Hepatocyte (in vitro differentiated cells): ENCODE measurements at regions not wholly inside any gene's neighbourhood (a gene's known extent, or its start where the extent isn't known, plus 50 kb on each side); places are given as distances from the start of the nearest gene placed in this dataset.

ENCODE experiments used
- DNase-seq: peaks from one replicate; pipeline ENCODE4 v3.0.0-alpha.2; 2016; ENCODE audit warnings: low spot score
- H2AFZ ChIP-seq: fragments of 200-600 bp; sonication (generic); 2 replicates; pipeline ENCODE4 v1.6.0; 2016; ENCODE audit warnings: antibody characterized with exemption, mild to moderate bottlenecking
- H3K27ac ChIP-seq: fragments of 200-600 bp; sonication (generic); 2 replicates; pipeline ENCODE4 v1.5.1; 2016; ENCODE audit warnings: mild to moderate bottlenecking
- H3K27me3 ChIP-seq: fragments of 200-600 bp; sonication (generic); 2 replicates; pipeline ENCODE4 v1.6.1; 2016
- H3K36me3 ChIP-seq: fragments of 200-600 bp; sonication (generic); replicated peaks from 2 replicates; pipeline ENCODE4 v1.5.1; 2016; ENCODE audit warnings: low read depth; ENCODE audit not compliant: insufficient read depth
- H3K4me1 ChIP-seq: fragments of 200-600 bp; sonication (generic); 2 replicates; pipeline ENCODE4 v1.5.1; 2016; ENCODE audit warnings: mild to moderate bottlenecking, moderate library complexity; ENCODE audit not compliant: insufficient read depth
- H3K4me2 ChIP-seq: fragments of 200-600 bp; sonication (generic); 2 replicates; pipeline ENCODE4 v1.6.0; 2016
- H3K4me3 ChIP-seq: fragments of 200-600 bp; sonication (generic); 2 replicates; pipeline ENCODE4 v1.5.1; 2016; ENCODE audit warnings: mild to moderate bottlenecking
- H3K79me2 ChIP-seq: fragments of 200-600 bp; sonication (generic); 2 replicates; pipeline ENCODE4 v1.6.0; 2017; ENCODE audit warnings: mild to moderate bottlenecking
- H3K9me2 ChIP-seq: fragments of 200-600 bp; sonication (generic); replicated peaks from 2 replicates; pipeline ENCODE4 v1.6.0; 2017; ENCODE audit warnings: mild to moderate bottlenecking; ENCODE audit not compliant: insufficient read depth
- H3K9me3 ChIP-seq: fragments of 200-600 bp; sonication (generic); 2 replicates; pipeline ENCODE4 v1.5.1; 2016; ENCODE audit warnings: low read depth, mild to moderate bottlenecking
- H4K20me1 ChIP-seq: fragments of 200-600 bp; sonication (generic); 2 replicates; pipeline ENCODE4 v1.6.0; 2016; ENCODE audit warnings: mild to moderate bottlenecking; ENCODE audit not compliant: insufficient read depth, poor library complexity, severe bottlenecking
- CTCF ChIP-seq: fragments of 200-600 bp; sonication (generic); IDR thresholded peaks from 2 replicates; pipeline ENCODE4 v1.5.1; 2016; ENCODE audit warnings: antibody characterized with exemption, mild to moderate bottlenecking; ENCODE audit not compliant: poor library complexity
- EZH2 ChIP-seq: fragments of 200-600 bp; sonication (generic); IDR thresholded peaks from 2 replicates; pipeline ENCODE4 v1.6.1; 2016; ENCODE audit warnings: antibody characterized with exemption, mild to moderate bottlenecking, borderline replicate concordance
- EZH2phosphoT487 ChIP-seq: fragments of 200-600 bp; sonication (generic); IDR thresholded peaks from one replicate; pipeline ENCODE4 v1.6.1; 2018; ENCODE audit warnings: antibody characterized with exemption, mild to moderate bottlenecking, low read depth, moderate library complexity; ENCODE audit not compliant: unreplicated experiment, severe bottlenecking
- WGBS: methylation state at CpG from one replicate; pipeline ENCODE4 v1.1.6; 2016; ENCODE audit warnings: low lambda C conversion rate; ENCODE audit errors: missing lambda C conversion rate; 5-methylcytosine and 5-hydroxymethylcytosine counted together

DNA sequence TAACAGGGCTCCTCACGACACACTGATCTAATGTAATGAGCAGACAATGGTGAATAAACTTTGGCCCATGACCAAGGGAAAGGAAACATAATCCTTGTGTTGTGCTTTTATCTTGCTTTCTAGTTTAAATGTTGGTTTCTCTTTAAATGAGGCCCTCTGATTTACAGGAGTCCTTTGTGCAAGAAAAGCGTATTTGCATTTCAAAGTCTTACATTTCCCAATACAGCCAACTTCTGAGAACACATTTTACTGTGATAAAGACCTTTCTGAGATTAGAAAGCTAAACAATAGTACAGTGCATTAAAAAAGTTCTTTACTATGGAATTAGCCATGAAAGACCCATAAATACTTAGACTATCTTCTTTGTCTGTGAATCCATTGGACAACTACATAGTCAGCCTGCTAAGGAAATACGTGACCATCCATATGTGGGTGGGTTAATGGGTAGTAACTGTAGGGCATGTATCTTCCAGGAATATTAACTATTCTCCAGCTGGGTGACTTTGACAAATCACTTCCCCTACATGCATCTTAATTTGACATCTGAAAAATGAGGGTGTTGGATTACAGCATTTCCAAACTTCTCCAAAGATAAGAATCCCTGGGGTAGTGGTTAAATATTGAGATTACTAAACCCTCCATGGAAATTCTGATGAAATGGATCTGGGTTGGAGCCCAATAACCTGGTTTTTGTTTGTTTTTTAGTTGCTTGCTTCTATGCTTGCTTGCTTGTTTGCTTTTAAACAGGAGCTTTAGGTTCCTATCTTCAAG is 50.3 kb upstream of the USP1 start:
- no peaks in the 10 kb centered on the region for H3K9me2 ChIP-seq
- no peaks in the 10 kb centered on the region for H3K36me3 ChIP-seq
- H3K9me3 ChIP-seq, result no peaks in the 10 kb centered on the region
- peak overlapping the region; percentile 7 for H2AFZ ChIP-seq
- peak overlapping the region; percentile 75 for H3K27ac ChIP-seq
- no peaks in the 10 kb centered on the region for H3K79me2 ChIP-seq
- H3K27me3 ChIP-seq, result no peaks in the 10 kb centered on the region
- peak overlapping the region; percentile 22 for H3K4me2 ChIP-seq
- H3K4me3 ChIP-seq, result no peak overlapping the region
- 13% methylated on average over 3 of the region's 3 CpGs for WGBS
- H4K20me1 ChIP-seq, result no peaks in the 10 kb centered on the region
- H3K4me1 ChIP-seq, result peaks cover 31% of the 10 kb centered on the region
- DNase-seq, result peak; percentile 31
- TF ChIP-seq EZH2phosphoT487 (no peak), EZH2 (no peak), CTCF (no peak)
